ENCODE measurements at regions not wholly inside any gene's neighbourhood (a gene's known extent, or its start where the extent isn't known, plus 50 kb on each side); places are given as distances from the start of the nearest gene placed in this dataset.

DNA sequence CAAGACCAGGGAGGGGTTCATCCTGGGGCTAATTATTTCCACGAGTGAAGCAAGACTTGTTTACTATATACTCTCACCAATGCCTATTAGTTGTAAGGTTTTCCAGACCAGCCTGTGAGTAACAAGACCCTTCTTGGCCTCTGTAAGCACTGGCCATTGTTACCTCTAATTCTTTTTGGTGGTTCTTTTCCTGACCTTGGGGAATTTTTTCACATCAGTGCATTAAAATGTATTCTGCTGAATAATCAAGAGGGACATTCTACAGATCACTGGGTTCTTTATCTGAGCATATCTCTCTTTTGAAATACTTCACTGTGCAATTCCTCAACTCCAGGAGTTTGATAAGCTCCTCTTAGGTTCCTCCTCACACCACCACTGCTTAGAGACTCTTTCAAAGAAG lies 909.9 kb upstream of the ACVR2A start:
- no peak for TF ChIP-seq POLR2A (IDR thresholded peaks at IDR 0.05)
- TF ChIP-seq, protein P1, sequence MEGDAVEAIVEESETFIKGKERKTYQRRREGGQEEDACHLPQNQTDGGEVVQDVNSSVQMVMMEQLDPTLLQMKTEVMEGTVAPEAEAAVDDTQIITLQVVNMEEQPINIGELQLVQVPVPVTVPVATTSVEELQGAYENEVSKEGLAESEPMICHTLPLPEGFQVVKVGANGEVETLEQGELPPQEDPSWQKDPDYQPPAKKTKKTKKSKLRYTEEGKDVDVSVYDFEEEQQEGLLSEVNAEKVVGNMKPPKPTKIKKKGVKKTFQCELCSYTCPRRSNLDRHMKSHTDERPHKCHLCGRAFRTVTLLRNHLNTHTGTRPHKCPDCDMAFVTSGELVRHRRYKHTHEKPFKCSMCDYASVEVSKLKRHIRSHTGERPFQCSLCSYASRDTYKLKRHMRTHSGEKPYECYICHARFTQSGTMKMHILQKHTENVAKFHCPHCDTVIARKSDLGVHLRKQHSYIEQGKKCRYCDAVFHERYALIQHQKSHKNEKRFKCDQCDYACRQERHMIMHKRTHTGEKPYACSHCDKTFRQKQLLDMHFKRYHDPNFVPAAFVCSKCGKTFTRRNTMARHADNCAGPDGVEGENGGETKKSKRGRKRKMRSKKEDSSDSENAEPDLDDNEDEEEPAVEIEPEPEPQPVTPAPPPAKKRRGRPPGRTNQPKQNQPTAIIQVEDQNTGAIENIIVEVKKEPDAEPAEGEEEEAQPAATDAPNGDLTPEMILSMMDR (IDR thresholded peaks at IDR 0.05), result no peak

All from Peyer's patch (tissue), 4 donors.